GM20000 (cell line): ENCODE measurements at regions not wholly inside any gene's neighbourhood (a gene's known extent, or its start where the extent isn't known, plus 50 kb on each side); places are given as distances from the start of the nearest gene placed in this dataset.

Experiments
- DNase-seq: peaks from one replicate; pipeline ENCODE4 v3.0.0; 2012; ENCODE audit warnings: low spot score
- TF ChIP-seq, protein P1 (sequence below): IDR thresholded peaks from 2 replicates; pipeline ENCODE4 v1.5.1; 2012; ENCODE audit warnings: mild to moderate bottlenecking, control low read depth; ENCODE audit errors: extremely low read depth, missing control alignments

DNA sequence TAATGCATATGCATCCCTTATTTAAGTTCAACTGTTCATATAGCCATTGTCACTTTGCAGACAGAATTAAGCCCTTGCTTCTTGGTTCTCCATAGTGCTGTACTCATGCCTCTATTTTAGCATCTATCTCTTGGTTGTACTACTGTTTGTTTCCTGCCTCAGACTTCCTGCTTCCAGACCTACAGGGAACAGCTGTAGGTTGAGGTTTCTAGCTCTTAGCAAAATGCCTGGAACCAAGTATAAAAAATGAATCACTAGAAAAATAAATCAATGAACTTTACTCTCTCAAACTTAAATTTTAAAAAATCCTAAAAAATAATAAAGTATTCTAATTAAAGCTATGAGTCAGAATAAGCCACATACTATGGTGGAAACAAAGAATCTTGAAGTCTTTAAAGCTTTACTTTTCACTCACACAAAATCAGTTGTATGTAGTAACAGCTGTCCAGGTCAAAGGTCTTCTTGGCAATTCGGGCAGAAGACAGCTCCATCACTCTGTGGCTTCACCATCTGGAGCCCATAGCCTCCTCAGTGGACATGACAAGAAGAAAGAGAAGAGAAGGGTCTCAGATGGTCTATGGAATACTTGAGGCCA is 1228.1 kb upstream of the GYPC start:
- TF ChIP-seq, protein P1, sequence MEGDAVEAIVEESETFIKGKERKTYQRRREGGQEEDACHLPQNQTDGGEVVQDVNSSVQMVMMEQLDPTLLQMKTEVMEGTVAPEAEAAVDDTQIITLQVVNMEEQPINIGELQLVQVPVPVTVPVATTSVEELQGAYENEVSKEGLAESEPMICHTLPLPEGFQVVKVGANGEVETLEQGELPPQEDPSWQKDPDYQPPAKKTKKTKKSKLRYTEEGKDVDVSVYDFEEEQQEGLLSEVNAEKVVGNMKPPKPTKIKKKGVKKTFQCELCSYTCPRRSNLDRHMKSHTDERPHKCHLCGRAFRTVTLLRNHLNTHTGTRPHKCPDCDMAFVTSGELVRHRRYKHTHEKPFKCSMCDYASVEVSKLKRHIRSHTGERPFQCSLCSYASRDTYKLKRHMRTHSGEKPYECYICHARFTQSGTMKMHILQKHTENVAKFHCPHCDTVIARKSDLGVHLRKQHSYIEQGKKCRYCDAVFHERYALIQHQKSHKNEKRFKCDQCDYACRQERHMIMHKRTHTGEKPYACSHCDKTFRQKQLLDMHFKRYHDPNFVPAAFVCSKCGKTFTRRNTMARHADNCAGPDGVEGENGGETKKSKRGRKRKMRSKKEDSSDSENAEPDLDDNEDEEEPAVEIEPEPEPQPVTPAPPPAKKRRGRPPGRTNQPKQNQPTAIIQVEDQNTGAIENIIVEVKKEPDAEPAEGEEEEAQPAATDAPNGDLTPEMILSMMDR, result no peak
- DNase-seq, result no peak

DNA sequence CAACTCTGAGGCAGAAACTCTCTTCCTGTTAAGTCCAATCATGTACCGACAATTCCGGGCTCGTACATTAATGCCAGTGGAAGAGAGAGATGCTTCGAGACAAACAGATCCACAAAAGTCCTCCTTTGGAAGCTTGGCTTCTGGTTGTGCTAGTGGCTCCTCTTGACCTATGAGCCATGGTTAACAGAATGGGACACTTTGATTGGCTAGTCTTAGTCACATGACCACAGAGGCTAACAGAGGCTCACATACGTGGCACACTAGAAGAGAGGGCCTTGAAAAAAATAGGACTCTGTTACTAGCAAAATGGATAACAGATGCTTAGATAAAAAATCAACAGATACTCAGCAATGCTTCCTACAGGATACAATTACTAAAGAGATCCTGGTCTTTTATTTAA is 1211.9 kb upstream of the GYPC start:
- TF ChIP-seq, protein P1, result no peak
- DNase-seq, result no peak

DNA sequence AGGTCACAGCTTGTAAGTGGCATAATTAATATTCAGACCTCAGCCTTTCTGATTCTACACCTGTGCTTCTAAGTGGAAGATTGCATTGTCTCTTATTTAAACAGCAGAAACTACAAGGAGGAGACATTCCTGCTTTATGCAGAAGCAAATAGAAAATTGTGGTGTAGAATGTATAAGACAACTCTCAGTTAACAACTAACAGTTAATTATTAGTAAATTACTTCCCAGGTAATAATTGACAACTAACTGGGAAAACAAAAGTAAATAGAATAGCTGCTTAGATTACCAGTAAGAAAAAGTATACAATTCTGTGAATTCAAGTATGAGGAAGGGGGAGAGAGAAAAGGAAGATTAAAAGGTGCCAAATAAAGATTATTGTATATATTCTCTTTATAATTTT is 1210.5 kb upstream of the GYPC start:
- no peak for DNase-seq
- TF ChIP-seq, protein P1, result no peak

DNA sequence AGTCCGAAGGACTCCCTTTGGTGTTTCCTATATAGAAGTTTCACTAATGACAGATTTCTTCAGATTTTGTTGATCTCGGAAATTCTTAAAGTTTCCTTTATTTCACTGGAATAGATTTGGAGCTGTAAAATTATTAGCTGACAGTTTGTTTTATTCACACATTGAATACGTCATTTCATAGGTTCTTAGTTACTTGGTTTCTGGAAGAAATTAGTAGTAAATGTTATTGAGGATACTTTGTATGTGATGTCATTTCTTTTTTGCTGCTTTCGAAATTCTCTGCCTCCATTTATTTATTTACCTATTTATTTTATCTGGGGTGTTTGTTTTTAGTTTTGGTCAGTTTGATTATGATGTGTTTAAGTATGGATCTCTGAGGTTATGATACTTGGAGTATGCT is 1205.9 kb upstream of the GYPC start:
- DNase-seq, result no peak
- TF ChIP-seq, protein P1, result no peak

DNA sequence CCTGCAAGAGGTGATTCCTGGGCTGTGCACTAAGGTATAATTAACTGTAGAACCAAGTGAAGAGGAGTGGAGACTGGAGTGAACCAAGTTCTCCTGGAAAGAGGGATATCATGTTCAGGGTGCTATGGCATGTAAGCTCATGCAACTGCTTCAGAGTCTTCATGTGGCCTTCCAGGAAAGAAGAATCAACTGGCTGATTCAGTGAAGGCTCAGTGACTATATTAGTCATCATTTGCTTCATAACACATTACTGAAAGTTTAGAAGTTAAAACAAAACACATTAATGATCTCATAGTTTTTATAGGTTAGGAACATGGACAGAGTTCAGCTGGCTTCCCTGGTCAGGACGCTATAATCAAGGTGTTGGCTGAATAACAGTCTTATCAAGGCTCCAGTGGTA is 1200.8 kb upstream of the GYPC start:
- TF ChIP-seq, protein P1, result no peak
- no peak for DNase-seq

DNA sequence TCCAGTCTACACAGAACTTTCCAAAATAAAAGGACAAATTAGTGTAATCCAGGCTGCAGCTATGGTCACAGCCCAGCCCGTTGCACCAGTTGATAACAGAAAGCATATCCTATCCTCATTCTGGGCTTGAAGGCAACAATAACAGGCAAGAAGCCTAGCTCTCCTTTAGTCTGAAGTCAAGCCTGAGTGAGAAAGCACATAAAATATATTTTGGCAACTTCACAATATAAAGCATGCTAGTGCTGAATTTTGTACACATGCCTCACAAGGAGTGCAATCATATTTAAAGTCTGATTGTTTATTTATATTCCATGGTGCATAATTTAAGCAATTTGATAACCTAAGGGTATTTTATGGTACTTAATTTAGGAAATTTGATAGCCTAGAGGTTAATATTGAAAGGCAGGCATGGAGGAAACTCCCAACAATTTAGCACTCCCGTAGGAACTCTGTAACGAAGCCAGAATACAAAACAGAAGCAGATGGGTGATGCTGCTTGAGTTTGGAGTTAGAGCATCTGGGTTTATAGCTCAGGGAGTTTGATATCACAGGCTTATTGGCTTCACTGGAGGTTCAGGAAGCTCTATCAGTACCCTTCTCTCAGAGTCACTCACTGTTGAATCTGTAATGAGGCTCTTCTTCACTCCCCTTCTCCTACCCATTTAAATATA is 1199.1 kb upstream of the GYPC start:
- DNase-seq, result no peak
- TF ChIP-seq, protein P1, result no peak

DNA sequence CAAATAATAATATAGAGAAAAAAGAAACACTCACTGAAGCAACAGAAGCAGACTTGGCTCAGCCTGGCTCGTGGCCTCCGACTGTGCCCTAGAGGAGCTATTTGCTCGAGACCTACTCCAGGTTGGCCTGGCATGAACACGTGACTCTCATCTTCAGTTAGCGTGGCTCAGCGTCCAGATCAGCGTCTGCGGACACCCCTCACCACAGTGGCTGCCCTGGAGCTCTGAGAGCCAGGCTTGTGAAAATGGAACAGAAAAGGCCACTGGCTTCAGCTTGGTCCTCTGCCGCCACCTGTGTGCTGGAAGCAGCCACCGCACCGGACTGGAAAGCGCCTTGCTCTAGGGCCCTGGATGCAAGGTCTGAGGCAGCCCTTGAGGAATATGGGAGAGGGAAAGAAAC is 1184.0 kb upstream of the GYPC start:
- peak; percentile 77 for DNase-seq
- TF ChIP-seq, protein P1, result peak; percentile 84
